GM23338 (cell line): ENCODE measurements at regions not wholly inside any gene's neighbourhood (a gene's known extent, or its start where the extent isn't known, plus 50 kb on each side); places are given as distances from the start of the nearest gene placed in this dataset.

Experiments
- ATAC-seq: fragments of 200-7000 bp; cut with Tn5 transposase; 3 replicates; pipeline ENCODE4 v1.9.1; 2020
- DNase-seq: peaks from one replicate; pipeline ENCODE4 v3.0.0-alpha.2; 2015; ENCODE audit warnings: low spot score
- H2AFZ ChIP-seq: fragments of 200-600 bp; sonication (generic); 2 replicates; pipeline ENCODE4 v1.8.0; 2016; ENCODE audit warnings: antibody characterized with exemption, mild to moderate bottlenecking, moderate library complexity
- H3F3A ChIP-seq: fragments of 200-600 bp; sonication (generic); replicated peaks from 2 replicates; pipeline ENCODE4 v1.8.0; 2017; ENCODE audit warnings: antibody characterized with exemption, mixed run types, low read depth
- H3K27ac ChIP-seq: fragments of 200-600 bp; sonication (generic); 2 replicates; pipeline ENCODE4 v1.6.1; 2016; ENCODE audit warnings: low read depth
- H3K27me3 ChIP-seq: fragments of 200-600 bp; sonication (generic); 2 replicates; pipeline ENCODE4 v1.8.0; 2016; ENCODE audit warnings: mild to moderate bottlenecking, mixed run types, moderate library complexity; ENCODE audit not compliant: insufficient read depth
- H3K36me3 ChIP-seq: fragments of 200-600 bp; sonication (generic); 2 replicates; pipeline ENCODE4 v1.8.0; 2016; ENCODE audit warnings: mild to moderate bottlenecking; ENCODE audit not compliant: insufficient read depth
- H3K4me1 ChIP-seq: fragments of 200-600 bp; sonication (generic); 2 replicates; pipeline ENCODE4 v1.8.0; 2016; ENCODE audit warnings: mild to moderate bottlenecking, moderate library complexity; ENCODE audit not compliant: insufficient read depth
- H3K4me2 ChIP-seq: fragments of 200-600 bp; sonication (generic); 2 replicates; pipeline ENCODE4 v1.7.1; 2017; ENCODE audit warnings: mixed run types
- H3K4me3 ChIP-seq: fragments of 200-600 bp; sonication (generic); 2 replicates; pipeline ENCODE4 v1.6.1; 2016; ENCODE audit warnings: mixed run types
- H3K79me2 ChIP-seq: fragments of 200-600 bp; sonication (generic); replicated peaks from 2 replicates; pipeline ENCODE4 v1.8.0; 2017; ENCODE audit warnings: mild to moderate bottlenecking; ENCODE audit not compliant: insufficient read depth
- H3K9me2 ChIP-seq: fragments of 200-600 bp; sonication (generic); 2 replicates; pipeline ENCODE4 v1.8.0; 2017; ENCODE audit not compliant: insufficient read depth
- H4K20me1 ChIP-seq: fragments of 200-600 bp; sonication (generic); replicated peaks from 2 replicates; pipeline ENCODE4 v1.8.0; 2017; ENCODE audit warnings: mild to moderate bottlenecking; ENCODE audit not compliant: insufficient read depth
- H3K27ac Mint-ChIP-seq: 2 replicates; pipeline ENCODE4 v1.8.0; 2020; ENCODE audit warnings: inconsistent platforms, mild to moderate bottlenecking, moderate library complexity, mixed read lengths
- H3K27me3 Mint-ChIP-seq: 3 replicates; pipeline ENCODE4 v1.8.0; 2022; ENCODE audit warnings: low read depth, mild to moderate bottlenecking, moderate library complexity, mixed read lengths, inconsistent platforms; ENCODE audit not compliant: insufficient read depth, poor library complexity
- H3K36me3 Mint-ChIP-seq: 3 replicates; pipeline ENCODE4 v1.8.0; 2021; ENCODE audit warnings: low read depth, mild to moderate bottlenecking, inconsistent platforms, moderate library complexity, mixed read lengths
- H3K4me1 Mint-ChIP-seq: 3 replicates; pipeline ENCODE4 v1.8.0; 2020; ENCODE audit warnings: mild to moderate bottlenecking, inconsistent platforms, mixed read lengths
- H3K4me3 Mint-ChIP-seq: 3 replicates; pipeline ENCODE4 v1.8.0; 2021; ENCODE audit warnings: moderate library complexity, mild to moderate bottlenecking, inconsistent platforms, mixed read lengths
- H3K9me3 Mint-ChIP-seq: 3 replicates; pipeline ENCODE4 v1.8.0; 2020; ENCODE audit warnings: moderate library complexity, mild to moderate bottlenecking, inconsistent platforms, mixed read lengths
- CREB1 ChIP-seq: fragments of 250-450 bp; sonication (Bioruptor Pico); IDR thresholded peaks from 2 replicates; pipeline ENCODE4 v1.5.0; 2020; ENCODE audit warnings: low read depth, mild to moderate bottlenecking, moderate library complexity
- ETS1 ChIP-seq: IDR thresholded peaks from 2 replicates; pipeline ENCODE4 v1.6.1; 2016; ENCODE audit warnings: antibody characterized with exemption
- EZH2 ChIP-seq: fragments of 200-600 bp; sonication (generic); IDR thresholded peaks from one replicate; pipeline ENCODE4 v1.8.0; 2017; ENCODE audit warnings: antibody characterized with exemption, mild to moderate bottlenecking, low read depth; ENCODE audit not compliant: unreplicated experiment
- EZH2phosphoT487 ChIP-seq: fragments of 200-600 bp; sonication (generic); IDR thresholded peaks from one replicate; pipeline ENCODE4 v1.8.1; 2018; ENCODE audit warnings: antibody characterized with exemption; ENCODE audit not compliant: unreplicated experiment
- JUNB ChIP-seq: IDR thresholded peaks from one replicate; pipeline ENCODE4 v1.6.1; 2016; ENCODE audit warnings: antibody characterized with exemption; ENCODE audit not compliant: unreplicated experiment
- NANOG ChIP-seq: IDR thresholded peaks from 2 replicates; pipeline ENCODE4 v1.6.1; 2016; ENCODE audit warnings: antibody characterized with exemption, borderline replicate concordance
- POLR2AphosphoS5 ChIP-seq: IDR thresholded peaks from 2 replicates; pipeline ENCODE4 v1.6.1; 2016; ENCODE audit warnings: antibody characterized with exemption, low read depth
- REST ChIP-seq: IDR thresholded peaks from one replicate; pipeline ENCODE4 v1.6.1; 2018; ENCODE audit warnings: antibody characterized with exemption; ENCODE audit not compliant: unreplicated experiment
- STAT1 ChIP-seq: IDR thresholded peaks from one replicate; pipeline ENCODE4 v1.6.1; 2016; ENCODE audit warnings: antibody characterized with exemption; ENCODE audit not compliant: unreplicated experiment
- ZNF114 ChIP-seq: fragments of 250-450 bp; sonication (Bioruptor Pico); IDR thresholded peaks from 2 replicates; pipeline ENCODE4 v1.5.0; 2020; ENCODE audit warnings: mild to moderate bottlenecking, moderate library complexity
- ZNF331 ChIP-seq: fragments of 250-450 bp; sonication (Bioruptor Pico); IDR thresholded peaks from 2 replicates; pipeline ENCODE4 v1.5.0; 2020; ENCODE audit warnings: low read depth, mild to moderate bottlenecking, moderate library complexity
- ZNF462 ChIP-seq: fragments of 250-450 bp; sonication (Bioruptor Pico); IDR thresholded peaks from 2 replicates; pipeline ENCODE4 v1.5.0; 2020; ENCODE audit warnings: mild to moderate bottlenecking, moderate library complexity
- TF ChIP-seq, protein P1 (sequence below), 2 experiments: fragments of 200-600 bp in 1 of 2; sonication (generic) in 1 of 2; conservative IDR thresholded peaks; 2 replicates each; pipeline versions ENCODE4 v1.5.1 to v1.6.1; 2016 to 2017; ENCODE audit warnings: antibody characterized with exemption in 2 of 2, low read depth in 2 of 2, mild to moderate bottlenecking in 2 of 2, moderate library complexity in 1 of 2

DNA sequence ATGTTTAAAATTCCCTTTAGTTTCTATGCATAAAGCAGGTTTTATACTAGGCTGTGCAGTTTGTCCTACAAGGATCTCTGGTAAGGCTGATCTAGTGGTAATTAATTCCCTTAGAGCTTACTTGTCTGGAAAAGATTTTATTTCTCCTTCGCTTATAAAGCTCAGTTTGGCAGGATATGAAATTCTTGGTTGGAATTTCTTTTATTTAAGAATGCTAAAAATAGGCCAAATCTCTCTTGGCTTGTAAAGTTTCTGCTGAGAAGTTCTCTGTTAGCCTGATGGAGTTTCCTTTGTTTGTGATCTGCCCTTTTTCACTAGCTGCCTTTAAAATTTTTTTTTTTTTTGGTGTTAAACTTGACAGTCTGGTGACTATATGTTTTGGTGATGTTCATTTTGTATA is 237.1 kb upstream of the TLE4 start:
- Mint-ChIP-seq H3K36me3 (peaks cover 8% of the 10 kb centered on the region), H3K4me3 (no peak overlapping the region), H3K27me3 (no peaks in the 10 kb centered on the region), H3K9me3 (peaks cover 11% of the 10 kb centered on the region; the same call in 2 of the 3 replicates), H3K27ac (no peak overlapping the region), H3K4me1 (peaks cover 5% of the 10 kb centered on the region; the same call in 2 of the 3 replicates)
- Histone ChIP-seq H3K27ac (no peak overlapping the region), H3K4me2 (no peak overlapping the region), H3F3A (no peaks in the 10 kb centered on the region), H3K4me3 (no peak overlapping the region), H3K9me2 (no peaks in the 10 kb centered on the region), H3K4me1 (no peaks in the 10 kb centered on the region), H3K79me2 (no peaks in the 10 kb centered on the region), H3K36me3 (no peaks in the 10 kb centered on the region), H4K20me1 (no peaks in the 10 kb centered on the region), H2AFZ (no peak overlapping the region; the same call in 1 of the 2 replicates), H3K27me3 (no peaks in the 10 kb centered on the region)
- no peak for TF ChIP-seq ZNF331 (CRISPR knock-in tag)
- TF ChIP-seq STAT1 = no peak
- no peak for TF ChIP-seq JUNB
- no peak for TF ChIP-seq ZNF462 (CRISPR knock-in tag)
- no peak for TF ChIP-seq CREB1 (CRISPR knock-in tag)
- no peak for TF ChIP-seq EZH2
- TF ChIP-seq EZH2phosphoT487 = no peak
- TF ChIP-seq ETS1 = no peak
- TF ChIP-seq POLR2AphosphoS5 = no peak
- TF ChIP-seq, protein P1, sequence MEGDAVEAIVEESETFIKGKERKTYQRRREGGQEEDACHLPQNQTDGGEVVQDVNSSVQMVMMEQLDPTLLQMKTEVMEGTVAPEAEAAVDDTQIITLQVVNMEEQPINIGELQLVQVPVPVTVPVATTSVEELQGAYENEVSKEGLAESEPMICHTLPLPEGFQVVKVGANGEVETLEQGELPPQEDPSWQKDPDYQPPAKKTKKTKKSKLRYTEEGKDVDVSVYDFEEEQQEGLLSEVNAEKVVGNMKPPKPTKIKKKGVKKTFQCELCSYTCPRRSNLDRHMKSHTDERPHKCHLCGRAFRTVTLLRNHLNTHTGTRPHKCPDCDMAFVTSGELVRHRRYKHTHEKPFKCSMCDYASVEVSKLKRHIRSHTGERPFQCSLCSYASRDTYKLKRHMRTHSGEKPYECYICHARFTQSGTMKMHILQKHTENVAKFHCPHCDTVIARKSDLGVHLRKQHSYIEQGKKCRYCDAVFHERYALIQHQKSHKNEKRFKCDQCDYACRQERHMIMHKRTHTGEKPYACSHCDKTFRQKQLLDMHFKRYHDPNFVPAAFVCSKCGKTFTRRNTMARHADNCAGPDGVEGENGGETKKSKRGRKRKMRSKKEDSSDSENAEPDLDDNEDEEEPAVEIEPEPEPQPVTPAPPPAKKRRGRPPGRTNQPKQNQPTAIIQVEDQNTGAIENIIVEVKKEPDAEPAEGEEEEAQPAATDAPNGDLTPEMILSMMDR (conservative IDR thresholded peaks at IDR 0.05; ENCODE audit: low read depth in 2 of 2) = no peak
- no peak for TF ChIP-seq ZNF114
- no peak for TF ChIP-seq REST
- no peak for TF ChIP-seq NANOG
- DNase-seq (no peak), ATAC-seq (no peak)
